ENCODE measurements at regions not wholly inside any gene's neighbourhood (a gene's known extent, or its start where the extent isn't known, plus 50 kb on each side); places are given as distances from the start of the nearest gene placed in this dataset.
A peak's percentile ranks its signal among the peaks of the same experiment; 100 is the strongest.
"Not testable (repeated sequence)": the region's sequence is repeated elsewhere in the genome, so short reads cannot be mapped to it uniquely, and the experiment has no call there.

DNA sequence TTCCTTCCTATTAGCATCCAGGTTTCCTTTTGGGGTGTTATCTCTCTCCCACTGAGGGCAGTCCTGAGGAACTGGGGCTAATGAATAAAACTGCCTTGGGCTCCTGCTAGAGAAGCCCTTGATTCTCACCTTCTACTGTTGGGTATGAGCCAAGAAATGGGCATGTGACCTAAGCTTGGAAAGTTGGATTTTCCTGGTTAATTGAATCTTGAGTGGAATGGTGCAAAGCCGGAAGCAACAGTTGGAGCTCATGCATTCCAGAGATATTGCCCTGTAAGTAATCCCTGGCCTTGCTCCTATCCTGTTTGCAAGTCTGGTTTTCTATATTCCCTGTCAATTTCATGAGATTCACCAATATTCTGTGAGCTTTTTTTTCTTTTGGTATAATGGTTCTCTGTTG is 158.5 kb upstream of the ELL2 start:
- Histone ChIP-seq H3K27ac (no peak overlapping the region), H3K4me3 (no peak overlapping the region)

DNA sequence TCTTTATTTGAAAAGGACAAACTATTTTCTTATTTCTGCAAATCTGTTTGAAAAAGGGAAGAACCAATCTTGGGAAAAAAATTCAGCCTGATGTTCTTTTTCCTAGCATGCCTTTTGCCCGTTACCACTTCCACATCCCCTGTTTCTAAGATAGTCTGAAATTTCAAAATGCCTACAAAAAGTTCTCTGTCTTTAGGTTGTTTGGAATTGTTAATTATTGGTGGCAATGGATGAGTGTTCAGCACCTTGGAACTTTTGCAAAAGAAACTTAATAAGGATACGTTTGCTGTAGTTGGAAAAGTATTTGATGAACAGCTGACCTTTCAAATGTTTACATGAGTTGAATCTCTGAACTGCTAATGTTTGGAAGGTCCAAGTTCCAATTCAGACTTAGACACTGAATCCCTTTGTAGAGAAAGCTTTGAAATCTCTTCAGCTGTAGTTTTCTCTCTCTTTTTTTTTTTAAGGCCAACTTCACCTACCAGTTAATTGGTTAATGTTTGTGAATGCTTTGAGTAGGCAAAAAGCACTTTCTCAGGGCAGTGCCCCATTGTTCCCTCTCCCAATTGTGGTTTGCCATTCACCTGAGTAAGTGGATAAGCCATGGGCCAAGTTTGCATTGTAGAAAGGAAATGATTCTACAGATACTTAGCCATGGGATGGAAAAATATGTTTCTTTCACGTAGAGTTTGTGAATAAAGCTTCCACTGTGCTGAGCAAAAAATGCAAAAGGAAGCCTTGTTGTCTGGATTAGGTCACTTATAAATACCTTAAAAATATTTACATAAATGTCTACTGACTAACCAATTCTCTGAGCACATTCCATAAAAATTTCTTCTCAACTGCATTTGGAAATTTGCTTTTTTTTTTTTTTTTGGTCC is 156.4 kb upstream of the ELL2 start:
- Histone ChIP-seq H3K27ac (no peak overlapping the region), H3K4me3 (no peak overlapping the region)

GRCh38 chr5:96115147-96115807 is 153.6 kb upstream of the ELL2 start:
- Histone ChIP-seq H3K4me3 (no peak overlapping the region), H3K27ac (peak overlapping the region in 3 of 21 experiments; percentile 25 to 48 (median 38))

DNA sequence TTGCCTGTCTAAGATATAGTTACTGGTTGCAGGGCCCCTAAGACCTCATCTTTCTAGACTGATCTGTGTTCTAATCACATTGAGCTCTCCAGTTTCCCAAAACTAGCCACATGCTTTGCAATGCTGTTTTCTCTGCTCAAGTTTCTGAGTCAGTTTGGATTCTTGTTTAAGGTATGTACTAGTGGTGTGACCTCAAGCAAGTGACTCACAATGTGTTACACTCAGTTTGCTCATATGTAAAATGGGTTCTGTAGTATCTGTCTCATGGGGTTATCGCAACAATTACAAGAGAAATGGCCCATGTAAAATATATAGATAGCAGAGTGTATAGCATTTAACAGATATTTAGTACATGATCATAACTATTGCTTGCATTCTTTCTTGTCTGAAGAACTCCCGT is 153.1 kb upstream of the ELL2 start:
- peak overlapping the region in 12 of 21 experiments; percentile 19 to 76 (median 61) for H3K27ac ChIP-seq
- H3K4me3 ChIP-seq = no peak overlapping the region

DNA sequence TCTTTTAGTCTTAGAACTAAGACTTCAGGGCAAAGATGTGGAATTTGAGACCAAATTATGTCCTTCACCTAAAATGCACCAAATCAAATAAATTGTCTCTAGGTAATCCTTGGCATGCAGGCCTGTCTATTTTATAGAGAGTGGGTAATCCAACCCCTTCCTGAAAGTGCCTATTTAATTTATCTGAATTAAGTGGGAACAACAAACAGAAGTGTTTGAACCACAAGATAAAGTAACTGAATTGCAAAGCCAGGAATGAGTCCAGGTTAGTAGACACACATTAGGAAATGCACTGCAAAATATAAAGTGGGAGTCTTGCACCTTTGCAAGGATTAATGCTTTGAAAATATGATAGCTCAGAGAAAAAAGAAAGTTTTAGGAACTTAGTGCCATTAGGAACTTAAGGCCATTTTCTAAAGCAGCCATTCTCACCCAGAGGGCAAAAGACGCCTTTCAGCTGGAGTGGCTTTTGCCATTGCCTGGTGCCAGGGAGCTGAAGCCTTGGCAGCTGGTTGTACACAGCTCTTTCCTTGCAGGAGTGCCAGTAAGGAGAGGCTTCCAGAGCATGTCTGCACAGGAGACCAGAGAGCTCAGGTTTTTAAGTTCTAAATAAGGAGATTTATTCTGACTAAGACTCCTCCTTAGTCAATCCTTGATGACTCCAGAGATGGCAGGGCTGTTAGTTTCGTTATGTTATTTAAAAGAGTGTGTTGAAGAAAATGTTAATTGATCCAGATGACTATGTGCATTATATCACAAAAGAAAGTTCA is 151.7 kb upstream of the ELL2 start:
- Histone ChIP-seq H3K27ac (peak overlapping the region in 14 of 21 experiments; percentile 19 to 71 (median 50)), H3K4me3 (no peak overlapping the region)

DNA sequence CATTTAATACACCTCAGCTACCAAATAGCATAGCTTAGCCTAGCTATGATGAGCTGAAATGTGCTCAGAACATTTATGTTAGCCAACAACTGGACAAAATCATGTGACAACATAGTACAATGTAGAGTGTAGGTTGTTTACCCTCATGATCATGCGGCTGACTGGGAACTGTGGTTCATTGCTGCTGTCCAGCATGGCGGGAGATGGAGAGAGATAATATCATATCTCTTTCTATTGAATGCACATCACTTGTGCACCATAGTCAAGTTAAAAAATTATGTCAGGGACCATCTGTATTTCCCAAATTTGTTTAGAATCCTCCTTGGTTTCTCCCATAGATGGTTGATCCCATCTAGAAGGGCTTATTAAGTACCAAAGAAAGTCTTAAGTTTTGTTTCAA is 151.1 kb upstream of the ELL2 start:
- peak overlapping the region in 5 of 21 experiments; percentile 18 to 68 (median 36) for H3K27ac ChIP-seq

GRCh38 chr5:96112123-96112670 is 150.5 kb upstream of the ELL2 start:
- no peak overlapping the region for H3K4me3 ChIP-seq
- no peak overlapping the region for H3K27ac ChIP-seq

More for the DNA sequence above, 151.1 kb upstream of the ELL2 start:
- no peak overlapping the region for H3K4me3 ChIP-seq

GRCh38 chr5:96111080-96111756 is 149.6 kb upstream of the ELL2 start:
- H3K4me3 ChIP-seq = no peak overlapping the region
- H3K27ac ChIP-seq = no peak overlapping the region

GRCh38 chr5:96110300-96110699 is 148.6 kb upstream of the ELL2 start:
- Histone ChIP-seq H3K4me3 (no peak overlapping the region), H3K27ac (no peak overlapping the region)

- H3K4me3 ChIP-seq, H3K27ac ChIP-seq: not testable (repeated sequence)
Observed at GRCh38 chr5:96108629-96109028, 147.0 kb upstream of the ELL2 start.

GRCh38 chr5:96103829-96104228 is 142.2 kb upstream of the ELL2 start:
- H3K4me3 ChIP-seq, H3K27ac ChIP-seq: not testable (repeated sequence)

- Histone ChIP-seq H3K27ac (no peak overlapping the region), H3K4me3 (no peak overlapping the region)
Observed at GRCh38 chr5:96101358-96102089, 139.9 kb upstream of the ELL2 start.

GRCh38 chr5:96097488-96097887 is 135.8 kb upstream of the ELL2 start:
- H3K27ac ChIP-seq, H3K4me3 ChIP-seq: not testable (repeated sequence)

DNA sequence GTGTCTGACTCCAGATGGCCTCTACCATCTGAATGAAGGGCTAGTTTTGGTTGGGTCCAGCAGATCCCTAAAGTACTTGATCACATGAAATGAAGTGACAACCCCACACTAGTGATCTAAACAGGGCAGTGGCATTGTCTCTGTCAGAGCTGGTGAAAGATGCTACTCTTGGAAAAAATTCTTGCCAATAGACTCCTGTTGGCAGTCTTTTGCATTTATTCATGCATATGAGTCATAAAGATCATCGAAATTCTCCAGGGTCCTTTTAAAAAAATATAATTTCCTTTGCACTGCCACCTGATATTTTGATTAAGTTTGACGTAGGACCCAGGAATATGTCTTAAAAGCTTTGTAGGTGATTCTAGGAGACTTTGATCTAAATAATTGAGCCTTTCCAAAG is 135.1 kb upstream of the ELL2 start:
- H3K4me3 ChIP-seq = no peak overlapping the region
- H3K27ac ChIP-seq = peak overlapping the region in 1 of 21 experiments; percentile 3

DNA sequence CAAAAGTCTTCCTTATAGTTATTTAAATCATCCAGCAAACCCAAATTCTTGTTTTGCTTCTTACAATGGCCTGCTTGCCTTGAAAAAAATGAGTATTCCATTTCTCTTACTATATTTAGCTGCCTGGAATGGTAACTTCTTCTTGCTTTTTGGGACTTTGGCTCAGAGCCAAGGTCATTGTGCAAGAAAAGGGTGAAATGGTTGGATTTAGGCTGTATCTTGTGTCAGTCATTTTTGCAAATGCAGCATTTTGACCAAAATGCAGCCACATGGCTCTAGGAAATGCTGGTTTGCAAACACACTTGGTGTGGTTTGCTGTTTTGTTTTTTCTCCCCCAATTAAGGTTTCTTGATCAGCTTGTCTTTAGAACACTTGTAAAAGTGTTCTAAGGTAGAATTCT is 133.3 kb upstream of the ELL2 start:
- peak overlapping the region in 7 of 21 experiments; percentile 12 to 69 (median 30) for H3K27ac ChIP-seq

GRCh38 chr5:96093890-96094381 is 132.3 kb upstream of the ELL2 start:
- H3K27ac ChIP-seq = peak overlapping the region in 17 of 21 experiments; percentile 10 to 82 (median 60)
- no peak overlapping the region for H3K4me3 ChIP-seq

More for the DNA sequence above, 133.3 kb upstream of the ELL2 start:
- no peak overlapping the region for H3K4me3 ChIP-seq

DNA sequence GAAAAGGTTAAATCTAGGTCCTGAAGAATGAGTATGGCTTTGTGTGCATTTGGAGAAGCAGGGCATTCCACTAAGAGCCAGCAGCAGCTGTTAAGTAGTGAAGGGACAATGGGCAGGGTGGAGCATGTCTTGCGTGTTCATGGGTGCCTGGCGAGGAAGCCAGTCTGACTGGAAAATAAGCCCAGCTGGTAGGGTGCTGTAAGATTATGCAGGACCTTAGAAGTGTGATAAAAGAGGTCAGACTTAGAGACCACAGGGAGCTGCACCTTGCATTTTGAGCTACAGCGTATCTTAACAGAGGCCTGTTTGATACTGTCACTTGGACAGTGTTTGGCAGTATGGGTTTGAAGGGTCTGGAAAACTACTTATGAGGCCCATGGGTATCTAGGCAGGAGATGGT is 131.7 kb upstream of the ELL2 start:
- Histone ChIP-seq H3K27ac (peak overlapping the region in 16 of 21 experiments; percentile 10 to 82 (median 60)), H3K4me3 (no peak overlapping the region)

DNA sequence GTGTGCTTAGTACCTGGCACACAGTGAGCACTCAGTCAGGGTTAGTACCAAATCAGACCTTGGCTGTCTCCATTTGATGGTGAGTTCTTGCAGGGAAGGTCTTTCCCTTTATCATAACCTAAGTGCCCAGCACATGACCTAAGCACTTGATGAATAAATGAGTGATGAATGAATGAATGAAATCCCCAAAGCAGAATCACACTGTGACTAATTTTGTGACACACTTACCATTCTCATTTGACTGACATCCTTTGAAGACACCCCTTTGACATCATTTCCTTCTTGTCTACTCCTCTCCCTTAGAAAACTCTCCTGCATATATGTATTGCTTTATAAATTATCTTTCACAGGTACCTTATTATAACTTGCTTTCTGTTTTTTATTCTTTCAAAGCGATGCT is 130.2 kb upstream of the ELL2 start:
- Histone ChIP-seq H3K4me3 (no peak overlapping the region), H3K27ac (no peak overlapping the region)

GRCh38 chr5:96090215-96090614 is 128.6 kb upstream of the ELL2 start:
- no peak overlapping the region for H3K4me3 ChIP-seq
- no peak overlapping the region for H3K27ac ChIP-seq
